HG03039 (cell line): ENCODE measurements at regions not wholly inside any gene's neighbourhood (a gene's known extent, or its start where the extent isn't known, plus 50 kb on each side); places are given as distances from the start of the nearest gene placed in this dataset.

Experiments
- ATAC-seq: cut with Tn5 transposase; IDR thresholded peaks from one replicate; pipeline ENCODE4 v1.9.1; 2021; ENCODE audit warnings: mild to moderate bottlenecking, moderate library complexity; ENCODE audit not compliant: unreplicated experiment

DNA sequence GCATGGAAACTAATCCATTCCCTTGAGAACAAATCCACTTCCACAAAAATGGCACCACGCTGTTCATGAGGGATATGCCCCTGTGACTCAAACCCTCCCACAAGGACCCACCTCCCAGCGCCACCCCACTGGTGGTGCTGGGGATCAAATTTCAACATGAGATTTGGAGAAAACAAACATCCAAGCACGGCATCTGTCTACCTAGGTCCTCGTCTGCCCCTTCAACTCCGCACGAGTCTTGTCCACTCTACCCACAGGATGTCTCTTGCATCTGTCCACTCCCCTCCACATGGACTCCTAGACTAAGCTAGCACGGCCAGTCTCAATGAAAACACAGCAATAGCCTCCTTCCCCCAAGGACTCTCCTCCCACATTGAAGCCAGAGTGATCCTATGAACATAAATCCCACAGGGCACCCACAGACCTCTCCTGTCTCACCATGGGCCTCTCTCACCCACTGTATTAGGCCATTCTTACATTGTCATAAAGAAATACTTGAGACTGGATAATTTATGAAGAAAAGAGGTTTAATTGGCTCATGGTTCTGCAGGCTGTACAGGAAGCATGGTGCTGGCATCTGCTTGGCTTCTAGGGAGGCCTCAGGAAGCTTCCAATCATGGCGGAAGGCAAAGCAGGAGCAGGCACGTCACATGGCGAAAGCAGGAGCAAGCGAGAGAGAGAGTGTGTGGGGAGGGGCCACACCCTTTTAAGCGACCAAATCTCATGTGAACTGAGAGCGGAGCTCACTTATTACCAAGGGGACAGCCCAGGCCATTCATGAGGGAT, 101.4 kb downstream of the TOMM20 start:
- no peak for ATAC-seq

DNA sequence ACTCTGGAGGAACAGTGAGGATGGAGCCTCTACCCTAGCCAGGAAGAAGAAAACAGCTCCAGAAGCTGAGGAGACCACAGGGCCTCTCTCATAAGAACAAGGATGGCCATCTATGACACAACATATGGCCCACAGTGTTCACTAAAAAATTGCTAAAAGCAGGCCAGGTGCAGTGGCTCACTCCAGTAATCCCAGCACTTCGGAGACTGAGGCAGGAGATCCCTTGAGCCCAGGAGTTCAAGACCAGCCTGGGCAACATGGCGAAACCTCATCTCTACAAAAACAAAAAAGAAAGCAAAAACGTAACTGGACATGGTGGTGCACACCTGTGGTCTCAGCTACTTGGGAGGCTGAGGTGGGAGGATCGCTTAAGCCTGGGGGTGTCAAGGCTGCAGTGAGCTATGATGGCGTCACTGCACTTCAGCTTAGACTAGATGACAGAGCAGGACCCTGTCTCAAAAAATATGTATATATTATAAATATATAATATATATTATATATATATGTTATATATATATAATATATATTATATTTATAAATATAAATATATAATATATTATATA, 103.1 kb downstream of the TOMM20 start:
- ATAC-seq, result no peak

DNA sequence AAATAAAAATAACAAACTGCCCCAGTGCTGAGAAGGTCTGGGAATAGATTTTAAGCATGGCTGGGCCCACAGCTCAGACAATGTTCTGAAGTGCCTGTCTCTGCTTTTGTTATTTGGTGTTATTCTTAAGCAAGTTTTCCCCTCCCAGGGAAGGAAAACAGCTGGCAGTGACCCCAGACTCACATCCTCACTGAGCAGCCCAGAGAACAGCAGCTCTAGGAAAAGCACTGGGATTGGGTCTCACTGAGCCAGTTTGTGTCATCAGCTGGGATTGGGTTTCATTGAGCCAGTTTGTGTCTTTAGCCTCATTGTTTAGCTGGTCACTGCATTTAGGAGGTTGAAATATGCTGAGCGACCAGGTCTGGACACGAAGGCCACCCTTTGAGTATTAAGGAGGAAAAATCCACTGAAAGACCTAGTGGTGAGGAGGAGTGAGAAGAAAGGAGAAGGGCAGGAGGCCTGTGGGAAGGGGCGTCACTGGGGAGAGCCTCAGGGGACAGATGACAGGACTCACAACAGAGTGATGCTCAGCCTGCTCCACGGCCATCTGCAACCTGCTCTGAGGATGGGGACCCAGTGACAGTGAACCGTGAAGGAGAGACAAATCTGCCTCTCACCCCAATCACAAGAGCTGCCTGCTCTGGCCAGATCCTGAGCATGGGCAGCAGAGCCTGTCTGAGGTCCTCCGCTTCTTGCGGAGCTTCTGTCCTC, 103.8 kb downstream of the TOMM20 start:
- ATAC-seq, result no peak

DNA sequence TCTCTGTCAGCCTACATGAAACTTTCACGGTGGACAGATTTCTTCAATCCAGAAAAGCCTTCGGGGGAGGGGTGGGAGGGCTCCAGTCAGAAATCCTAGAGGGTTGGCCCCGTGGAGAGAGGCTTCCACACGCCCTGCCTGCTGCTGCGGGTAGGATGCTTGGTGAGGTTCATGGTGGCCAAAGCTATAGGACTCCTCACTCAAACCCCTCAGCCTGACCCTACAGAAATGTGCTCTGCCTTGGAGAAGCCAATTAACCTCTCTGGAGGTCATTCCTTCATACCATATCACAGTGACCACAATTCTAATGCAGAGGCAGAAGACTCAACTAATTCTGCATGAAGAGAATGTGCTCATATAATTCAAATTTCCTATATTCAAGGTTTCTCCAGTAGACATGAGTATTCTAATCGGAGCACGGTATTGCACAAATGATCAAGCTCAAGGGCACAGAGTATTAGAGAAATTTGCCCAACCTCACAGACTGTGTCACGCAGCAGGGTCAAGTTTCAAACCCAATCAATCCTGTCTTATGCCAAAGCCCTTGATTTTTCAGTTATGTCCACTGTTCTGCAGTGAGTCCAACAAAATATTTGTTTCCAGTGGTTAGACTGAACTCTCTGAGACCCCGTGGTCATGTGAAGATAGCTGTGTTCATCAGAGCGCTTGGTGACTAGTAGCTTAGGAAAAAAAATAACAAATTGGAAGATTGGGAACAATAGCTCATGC, 104.8 kb downstream of the TOMM20 start:
- no peak for ATAC-seq

DNA sequence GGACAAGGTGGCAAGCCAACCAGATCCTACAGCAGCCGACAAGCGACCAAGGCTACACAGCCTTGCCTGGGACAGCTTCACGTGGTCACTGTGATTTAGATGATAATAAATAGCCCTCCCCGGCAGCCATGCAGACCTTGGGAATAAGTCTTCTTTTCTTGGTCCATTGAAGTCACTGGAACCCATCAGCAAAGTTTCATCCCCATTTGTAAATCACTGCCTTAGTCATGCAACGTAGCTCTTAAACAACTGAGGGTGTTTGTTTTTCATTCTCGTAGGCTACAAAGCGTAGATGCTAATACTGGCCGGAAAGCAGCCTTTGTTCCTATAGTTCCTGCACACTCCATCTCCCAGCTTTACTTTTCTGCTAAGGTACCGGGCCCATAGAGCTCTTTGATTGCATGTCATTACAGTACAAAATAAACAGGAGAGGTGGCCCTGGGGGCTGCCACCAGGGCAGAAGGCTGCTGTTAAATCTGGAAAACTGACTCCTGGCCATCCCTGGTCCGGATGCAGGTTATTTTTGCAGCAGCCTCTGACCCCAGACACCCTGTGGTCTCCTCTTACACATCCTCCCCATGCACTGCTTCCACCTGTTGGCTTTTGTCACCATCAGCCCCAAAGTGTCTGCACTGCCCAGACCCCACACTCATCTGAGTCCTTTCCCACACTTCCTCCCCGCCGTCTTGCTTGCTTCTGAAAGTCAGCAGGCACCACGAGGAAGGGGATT, 105.5 kb downstream of the TOMM20 start:
- ATAC-seq, result peak; percentile 52

DNA sequence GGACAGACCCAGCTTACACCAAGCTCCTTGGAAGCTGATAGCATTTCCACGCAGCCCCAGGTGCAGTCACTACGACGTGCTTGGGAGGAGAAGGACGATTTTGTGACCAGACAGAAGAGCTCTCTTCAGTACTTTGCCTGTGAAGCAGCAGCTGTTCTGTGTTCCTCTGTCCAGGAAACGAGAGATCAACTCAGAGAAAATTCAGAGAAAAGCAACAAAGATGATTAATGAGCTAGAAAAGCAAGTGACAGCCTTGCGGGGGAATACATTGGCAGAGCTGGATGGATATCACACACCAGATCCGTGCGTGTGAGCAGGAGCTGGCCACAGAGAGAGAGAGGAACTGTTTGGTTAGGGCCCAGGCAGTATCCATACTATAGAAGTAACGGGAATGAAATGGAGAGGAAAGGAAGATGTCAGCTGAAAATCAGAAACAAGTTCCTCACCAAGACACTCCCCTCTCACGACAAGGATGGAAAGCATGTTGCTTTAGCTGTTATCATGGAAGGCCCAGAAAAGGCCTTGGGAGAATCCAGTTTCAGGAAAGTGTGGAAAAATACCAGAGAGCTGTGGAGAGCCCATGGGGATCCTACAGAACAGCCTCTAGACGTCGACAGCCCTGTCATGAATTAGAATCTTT, 106.2 kb downstream of the TOMM20 start:
- ATAC-seq, result no peak

DNA sequence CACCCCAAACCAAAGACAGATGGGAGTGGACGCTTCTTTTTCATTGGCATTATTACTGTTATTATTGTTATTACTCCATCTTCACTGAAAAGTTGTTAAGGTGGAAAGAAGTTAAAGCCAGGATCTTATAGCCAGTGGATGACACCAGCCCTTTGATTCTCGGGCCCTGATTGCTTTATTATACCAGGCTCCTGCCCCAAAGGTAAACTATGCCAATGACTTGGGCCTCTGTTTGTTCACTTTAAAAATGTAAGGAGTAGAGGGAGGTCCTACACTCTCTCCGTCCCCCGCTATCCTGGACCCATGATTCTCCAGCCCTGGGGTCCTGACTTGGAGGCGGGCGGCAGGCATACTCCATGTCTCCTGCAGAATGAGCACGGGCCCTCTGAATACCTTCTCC, 106.8 kb downstream of the TOMM20 start:
- ATAC-seq, result no peak

DNA sequence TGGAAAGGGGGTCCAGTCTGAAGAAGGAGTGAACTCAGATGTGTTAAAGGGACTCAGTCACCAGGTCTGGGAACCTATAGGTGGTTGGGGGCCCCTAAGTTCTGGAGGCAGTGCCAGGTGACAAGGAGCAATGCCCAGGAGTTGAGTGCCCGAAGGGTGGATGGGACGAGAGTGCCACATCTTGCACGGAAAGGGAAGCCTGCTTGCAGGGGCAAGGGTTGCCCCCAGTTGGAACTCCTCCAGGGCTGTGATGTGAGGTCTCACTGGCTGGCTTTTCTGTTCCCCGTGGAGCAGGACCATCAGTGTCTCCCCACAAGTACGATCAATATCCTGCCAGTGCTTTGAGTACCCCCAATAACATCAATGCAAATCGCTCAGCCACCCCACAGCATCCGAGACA, 107.3 kb downstream of the TOMM20 start:
- no peak for ATAC-seq

DNA sequence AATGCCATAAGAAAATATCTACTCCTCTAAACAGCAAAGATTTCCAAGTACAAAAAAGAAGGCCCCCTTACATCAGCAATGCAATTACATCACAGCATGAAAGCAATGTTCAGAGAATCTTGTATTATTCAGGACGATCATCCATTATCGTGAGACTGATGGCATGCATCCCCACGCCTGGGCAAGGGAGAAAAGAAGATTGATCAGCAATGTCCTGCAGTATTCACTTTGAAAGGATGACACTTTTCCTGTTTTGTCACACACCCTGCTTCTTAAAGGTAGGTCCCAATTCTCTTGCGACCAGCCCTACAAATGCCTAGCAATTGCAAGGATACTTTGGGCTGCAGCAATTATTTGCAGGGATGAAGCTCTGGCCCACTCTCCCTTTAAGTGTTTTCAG, 108.7 kb downstream of the TOMM20 start:
- no peak for ATAC-seq

DNA sequence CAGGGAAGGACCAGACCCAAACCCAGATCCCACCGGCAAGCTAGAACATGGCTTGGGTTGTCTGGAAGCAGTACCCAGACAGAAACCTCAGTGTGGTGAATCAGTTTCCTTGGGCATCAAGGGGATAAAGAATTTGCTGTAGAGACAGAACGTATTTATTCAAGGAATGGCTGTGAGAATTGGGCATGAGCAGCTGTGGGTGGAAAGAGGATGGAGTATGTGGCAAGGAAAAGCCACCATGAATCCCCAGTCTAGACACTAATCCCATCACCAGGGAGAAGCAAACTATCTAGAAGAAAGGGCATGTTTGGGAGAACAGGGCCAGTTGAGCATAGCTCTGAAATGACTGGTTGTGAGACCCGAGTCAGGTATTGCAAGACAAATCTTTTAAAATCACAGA, 109.2 kb downstream of the TOMM20 start:
- ATAC-seq, result no peak

DNA sequence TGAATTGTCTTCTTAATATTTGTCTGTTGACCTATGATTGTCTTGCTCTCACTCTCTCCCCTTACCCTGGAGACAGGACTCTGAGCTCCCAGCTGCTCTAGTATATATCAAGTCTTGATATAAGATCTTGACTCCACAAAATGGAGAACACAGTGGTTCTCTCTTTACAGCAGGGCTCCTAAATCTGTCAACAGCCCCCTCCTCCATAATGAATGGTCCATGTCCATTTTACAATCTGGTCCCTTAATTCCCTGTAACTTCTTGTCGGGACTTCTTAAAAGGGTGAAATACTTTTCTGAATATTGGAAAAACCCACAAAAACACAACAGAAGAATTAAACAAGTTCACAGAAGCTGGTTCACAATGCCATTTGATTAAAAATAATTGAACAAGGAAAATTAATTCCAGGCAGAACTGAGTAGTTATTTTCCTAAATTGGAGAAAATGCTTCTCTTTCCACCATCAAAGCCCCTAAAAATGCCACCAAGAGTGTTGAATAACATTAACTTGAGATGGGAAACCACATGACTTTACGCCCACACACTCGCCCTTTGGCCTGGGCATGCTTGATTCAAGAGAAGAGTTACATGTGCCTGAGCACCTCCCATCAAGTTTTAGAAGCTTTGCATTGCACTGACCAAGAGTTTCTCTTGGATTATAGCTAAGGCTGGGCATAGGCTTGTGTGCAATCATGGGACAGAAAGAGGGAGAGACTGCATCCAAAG, 109.8 kb downstream of the TOMM20 start:
- no peak for ATAC-seq

DNA sequence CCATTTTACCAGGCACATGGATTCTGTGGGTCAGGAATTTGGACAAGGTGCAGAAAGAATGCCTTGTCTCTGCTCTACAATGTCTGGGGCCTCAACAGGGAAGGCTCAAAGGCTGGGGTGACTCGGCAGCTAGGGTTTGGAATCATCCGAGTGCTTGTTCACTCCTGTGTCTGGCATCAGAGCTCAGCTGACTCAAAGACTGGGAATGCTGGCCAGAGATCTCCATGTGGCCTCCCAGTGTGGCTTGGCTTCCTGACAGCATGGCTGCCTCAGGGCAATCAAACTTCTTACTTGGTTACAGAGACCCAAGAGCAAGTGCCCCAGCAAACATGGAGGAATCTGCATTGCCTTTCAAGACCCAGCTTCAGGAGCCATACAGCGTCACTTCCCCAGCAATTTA, 110.5 kb downstream of the TOMM20 start:
- ATAC-seq, result no peak

DNA sequence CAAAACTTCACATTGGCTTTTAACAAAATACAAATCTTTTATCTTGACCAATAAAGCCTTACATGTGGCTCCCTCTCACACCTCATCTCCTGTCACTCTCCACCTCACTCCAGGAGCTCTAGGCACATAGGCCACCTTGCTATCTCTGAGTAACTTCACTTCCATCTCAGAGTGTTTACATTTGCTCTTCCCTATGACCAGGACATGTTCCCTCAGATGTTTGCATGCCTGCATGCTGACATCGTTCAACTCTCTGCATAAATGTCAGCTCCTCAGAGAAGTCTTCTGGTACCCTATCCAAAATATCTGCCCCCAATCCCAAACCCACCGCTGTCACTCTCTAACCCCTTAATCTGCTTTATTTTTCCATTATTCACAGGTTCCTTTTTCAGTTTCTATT, 110.9 kb downstream of the TOMM20 start:
- ATAC-seq, result no peak

DNA sequence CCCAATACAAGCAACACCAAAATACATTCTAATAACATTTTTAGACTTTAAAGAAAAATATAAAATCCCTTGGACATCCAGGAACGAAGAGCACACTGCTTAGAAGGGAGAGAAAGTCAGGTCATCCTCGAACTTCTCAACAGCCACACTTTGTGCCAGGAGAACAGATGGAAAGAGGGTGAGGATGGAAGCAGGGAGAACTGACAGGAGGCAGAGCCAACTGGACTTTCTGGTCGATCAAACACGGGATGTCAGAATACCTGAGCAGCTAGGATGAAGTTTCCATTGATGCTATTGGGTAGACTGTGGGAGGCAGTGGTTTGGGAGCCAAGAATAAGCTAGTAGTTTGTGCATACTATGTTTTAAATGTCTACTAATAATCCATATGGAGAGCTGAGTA, 111.4 kb downstream of the TOMM20 start:
- ATAC-seq, result no peak

DNA sequence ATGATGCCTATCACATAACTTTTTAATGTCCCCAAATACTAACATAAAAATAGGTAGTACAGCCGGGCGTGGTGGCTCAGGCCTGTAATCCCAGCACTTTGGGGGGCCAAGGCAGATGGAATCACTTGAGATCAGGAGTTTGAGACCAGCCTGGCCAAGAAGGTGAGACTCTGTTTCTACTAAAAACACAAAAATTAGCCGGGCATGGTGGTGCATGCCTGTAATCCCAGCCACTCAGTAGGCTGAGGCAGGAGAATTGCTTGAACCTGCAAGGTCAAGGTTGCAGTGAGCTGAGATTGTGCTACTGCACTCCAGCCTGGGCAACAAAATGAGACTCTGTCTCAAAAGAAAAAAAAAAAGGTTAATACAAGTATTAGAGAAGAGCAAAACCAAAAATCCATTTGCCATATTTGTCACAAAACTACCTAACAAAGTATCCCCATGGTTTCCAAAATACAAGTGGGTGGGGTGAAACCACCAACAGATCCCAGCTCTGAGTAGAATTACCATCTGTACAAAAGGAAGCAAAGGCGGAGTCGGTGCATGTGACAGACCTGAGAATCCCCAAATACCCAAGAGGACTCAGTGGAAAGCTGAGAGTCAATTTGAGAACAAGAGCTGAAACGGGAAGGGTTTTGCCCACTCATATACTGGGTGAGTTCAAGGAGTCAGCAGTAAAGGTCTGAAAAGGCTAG, 113.2 kb downstream of the TOMM20 start:
- no peak for ATAC-seq

DNA sequence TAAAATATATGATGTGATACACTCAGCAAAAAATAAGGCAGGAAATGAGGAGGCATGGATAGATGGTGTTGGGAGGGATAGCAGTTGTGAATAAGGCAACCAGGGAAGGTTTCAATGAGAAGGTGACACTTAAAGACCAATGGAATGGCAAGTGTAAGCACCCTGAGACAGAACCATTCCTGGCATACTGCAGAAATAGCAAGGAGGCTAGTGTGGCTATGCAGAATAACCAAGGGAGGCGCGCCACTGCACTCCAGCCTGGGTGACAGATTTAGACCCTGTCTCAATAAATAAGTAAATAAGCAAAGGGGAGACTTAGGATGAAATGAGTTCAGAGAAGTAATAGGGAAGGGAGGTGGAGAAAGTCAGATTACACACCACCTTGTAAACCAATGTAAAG, 113.9 kb downstream of the TOMM20 start:
- ATAC-seq, result no peak

DNA sequence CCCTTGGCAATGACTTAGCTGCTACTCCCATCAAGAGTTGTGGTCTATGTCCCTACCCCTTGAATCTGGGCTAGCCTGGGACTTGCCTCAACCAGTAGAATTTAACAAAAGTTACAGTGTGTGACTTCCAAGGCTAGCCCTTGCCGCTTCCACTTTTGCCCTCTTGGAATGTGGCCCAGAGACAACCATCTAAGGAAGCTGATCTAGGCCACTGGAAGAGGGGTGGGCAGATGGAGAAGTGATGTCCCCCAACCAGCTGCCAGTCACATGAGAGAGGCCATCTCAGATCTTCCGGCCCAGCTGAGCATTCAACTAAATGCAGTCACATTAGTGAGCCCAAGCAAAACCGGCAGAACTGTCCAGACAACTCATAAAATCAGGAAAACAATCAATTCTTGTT, 115.1 kb downstream of the TOMM20 start:
- ATAC-seq, result no peak

DNA sequence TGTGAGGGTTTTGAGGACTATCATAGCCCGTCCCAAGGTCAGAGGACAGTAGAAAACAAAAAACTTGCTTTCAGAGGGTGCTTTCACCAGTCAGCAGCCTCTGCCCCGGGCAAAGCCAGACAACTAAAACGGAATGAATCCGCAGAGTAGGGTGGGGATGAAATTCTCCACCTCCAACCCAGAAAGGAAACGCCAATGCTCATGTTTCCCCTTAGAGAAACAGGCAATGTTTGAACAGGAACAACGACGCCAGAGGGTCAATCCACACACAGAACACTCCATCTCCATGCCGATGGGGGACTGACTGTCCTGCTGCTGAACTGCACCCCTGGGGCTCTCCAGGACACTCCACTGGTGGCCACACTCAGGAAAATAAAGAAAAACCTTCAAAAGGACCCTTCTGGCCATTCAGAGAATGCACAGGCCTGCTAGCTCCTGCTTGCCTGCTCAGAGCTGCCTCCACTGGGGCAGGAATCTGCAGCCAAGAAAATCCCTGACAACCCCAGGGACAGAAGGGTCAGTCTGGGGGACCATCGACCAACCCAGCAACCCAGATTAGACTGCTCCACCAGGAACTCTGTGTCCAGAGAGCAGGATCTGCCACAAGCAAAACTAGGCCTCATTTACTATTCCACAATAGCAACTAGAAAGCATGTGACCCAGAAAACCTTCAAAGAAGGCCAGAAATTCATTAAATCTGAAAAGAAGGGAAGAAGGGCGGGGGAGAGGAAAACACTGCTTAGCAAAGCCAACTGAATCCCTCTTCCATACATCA, 116.0 kb downstream of the TOMM20 start:
- no peak for ATAC-seq
